Fibroblast of the conjunctiva (primary cell): ENCODE measurements at regions not wholly inside any gene's neighbourhood (a gene's known extent, or its start where the extent isn't known, plus 50 kb on each side); places are given as distances from the start of the nearest gene placed in this dataset.
"Not testable (repeated sequence)": the region's sequence is repeated elsewhere in the genome, so short reads cannot be mapped to it uniquely, and the experiment has no call there.

Experiments
- DNase-seq: peaks from one replicate; pipeline ENCODE4 v3.0.0-alpha.2; 2010; ENCODE audit warnings: low read depth

DNA sequence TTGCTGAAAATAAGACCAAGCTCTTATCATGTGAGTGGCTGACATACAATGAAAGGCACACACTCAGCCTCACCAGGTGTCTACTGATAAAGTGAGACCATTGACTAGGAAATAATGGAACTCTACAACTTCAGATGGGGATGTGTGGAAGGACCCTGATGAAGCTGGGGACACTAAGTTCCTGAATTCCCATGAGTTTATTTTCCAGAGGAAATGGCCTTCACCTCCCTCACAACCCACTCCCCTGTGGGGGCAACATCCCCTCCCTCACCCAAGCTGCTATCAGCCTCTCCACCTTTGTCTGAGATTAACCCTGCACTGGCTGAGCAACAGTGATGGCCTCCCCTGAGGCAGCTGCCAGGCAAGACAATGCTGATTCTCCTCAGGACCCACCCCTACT is 55.2 kb upstream of the SMARCAD1 start:
- no peak for DNase-seq

DNA sequence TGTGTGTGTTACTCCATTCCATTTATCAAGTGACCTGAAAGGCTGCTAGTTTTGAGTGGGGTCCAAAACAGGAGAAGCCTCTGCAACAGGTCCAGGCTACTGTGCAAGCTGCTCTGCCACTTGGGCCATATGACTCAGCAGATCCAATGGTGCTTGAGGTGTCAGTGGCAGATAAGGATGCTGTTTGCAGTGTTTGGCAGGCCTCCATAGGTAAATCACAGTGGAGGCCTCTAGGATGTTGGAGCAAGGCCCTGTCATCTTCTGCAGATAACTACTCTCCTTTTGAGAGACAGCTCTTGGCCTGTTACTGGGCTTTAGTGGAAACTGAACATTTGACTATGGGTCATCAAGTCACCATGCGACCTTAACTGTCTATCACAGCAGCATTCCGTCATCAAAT is 52.3 kb upstream of the SMARCAD1 start:
- not testable (repeated sequence) for DNase-seq

DNA sequence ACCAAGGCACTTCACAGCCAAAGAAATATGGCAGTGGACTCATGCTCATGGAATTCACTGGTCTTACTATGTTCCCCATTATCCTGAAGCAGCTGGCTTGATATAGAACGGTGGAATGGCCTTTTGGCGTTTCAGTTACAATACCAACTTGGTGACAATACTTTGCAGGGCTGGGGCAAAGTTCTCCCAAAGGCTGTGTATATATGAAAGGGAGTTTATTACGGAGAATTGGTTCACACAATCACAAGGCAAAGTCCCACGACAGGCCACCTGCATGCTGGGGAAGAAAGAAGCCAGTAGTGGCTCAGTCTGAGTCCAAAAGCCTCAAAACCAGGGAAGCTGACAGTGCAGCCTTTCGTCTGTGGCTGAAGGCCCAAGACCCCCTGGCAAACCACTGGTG is 50.8 kb upstream of the SMARCAD1 start:
- no peak for DNase-seq
